HG03565 (cell line): ENCODE measurements at regions not wholly inside any gene's neighbourhood (a gene's known extent, or its start where the extent isn't known, plus 50 kb on each side); places are given as distances from the start of the nearest gene placed in this dataset.

Experiments used
- ATAC-seq: cut with Tn5 transposase; IDR thresholded peaks from one replicate; pipeline ENCODE4 v1.9.1; 2021; ENCODE audit warnings: mild to moderate bottlenecking, moderate library complexity; ENCODE audit not compliant: unreplicated experiment

GRCh38 chr1:204819495-204819894, 51.2 kb upstream of the NFASC start:
- ATAC-seq, result no peak
